NB4 (cell line): ENCODE measurements at regions not wholly inside any gene's neighbourhood (a gene's known extent, or its start where the extent isn't known, plus 50 kb on each side); places are given as distances from the start of the nearest gene placed in this dataset.

ENCODE experiments used
- MAX ChIP-seq: IDR thresholded peaks from 2 replicates; pipeline ENCODE4 v1.6.1; 2011; ENCODE audit warnings: low read depth, low read length
- TF ChIP-seq, protein P1 (sequence below): IDR thresholded peaks from one replicate; pipeline ENCODE4 v1.5.1; 2012; ENCODE audit warnings: low read depth, low read length

GRCh38 chr2:23283653-23284052, 101.3 kb upstream of the KLHL29 start:
- TF ChIP-seq MAX, result no peak
- TF ChIP-seq, protein P1, sequence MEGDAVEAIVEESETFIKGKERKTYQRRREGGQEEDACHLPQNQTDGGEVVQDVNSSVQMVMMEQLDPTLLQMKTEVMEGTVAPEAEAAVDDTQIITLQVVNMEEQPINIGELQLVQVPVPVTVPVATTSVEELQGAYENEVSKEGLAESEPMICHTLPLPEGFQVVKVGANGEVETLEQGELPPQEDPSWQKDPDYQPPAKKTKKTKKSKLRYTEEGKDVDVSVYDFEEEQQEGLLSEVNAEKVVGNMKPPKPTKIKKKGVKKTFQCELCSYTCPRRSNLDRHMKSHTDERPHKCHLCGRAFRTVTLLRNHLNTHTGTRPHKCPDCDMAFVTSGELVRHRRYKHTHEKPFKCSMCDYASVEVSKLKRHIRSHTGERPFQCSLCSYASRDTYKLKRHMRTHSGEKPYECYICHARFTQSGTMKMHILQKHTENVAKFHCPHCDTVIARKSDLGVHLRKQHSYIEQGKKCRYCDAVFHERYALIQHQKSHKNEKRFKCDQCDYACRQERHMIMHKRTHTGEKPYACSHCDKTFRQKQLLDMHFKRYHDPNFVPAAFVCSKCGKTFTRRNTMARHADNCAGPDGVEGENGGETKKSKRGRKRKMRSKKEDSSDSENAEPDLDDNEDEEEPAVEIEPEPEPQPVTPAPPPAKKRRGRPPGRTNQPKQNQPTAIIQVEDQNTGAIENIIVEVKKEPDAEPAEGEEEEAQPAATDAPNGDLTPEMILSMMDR, result no peak
